ENCODE measurements at regions not wholly inside any gene's neighbourhood (a gene's known extent, or its start where the extent isn't known, plus 50 kb on each side); places are given as distances from the start of the nearest gene placed in this dataset.

DNA sequence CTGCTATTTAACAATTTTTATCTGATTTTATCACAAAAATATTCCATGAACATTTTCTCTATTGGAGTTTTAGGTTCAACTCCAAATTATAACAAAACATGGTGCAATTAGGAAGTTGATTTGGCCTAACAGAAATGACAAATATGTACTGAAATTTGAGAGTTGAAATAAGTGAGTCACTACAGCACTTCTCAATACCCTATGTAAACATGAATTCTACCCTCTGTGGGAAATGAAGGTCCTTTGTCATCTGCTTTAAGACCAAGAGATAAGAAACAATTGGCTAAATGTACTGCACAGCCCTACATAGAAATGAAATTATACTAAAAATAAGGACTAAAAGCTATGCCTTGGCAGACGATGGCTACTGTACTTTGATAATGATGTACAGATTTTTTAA lies 86.2 kb upstream of the BEND6 start:
- no peak for DNase-seq (ENCODE audit: extremely low spot score)
- Histone ChIP-seq H3K27me3 (no peaks in the 10 kb centered on the region), H3K27ac (replicated peaks in 1 of 4) (no peak overlapping the region), H3K4me3 (no peak overlapping the region), H3K4me1 (peaks cover 0 to under 1% (median 0%) of the 10 kb centered on the region in 4 donors), H3K36me3 (no peaks in the 10 kb centered on the region), H3K9me3 (no peaks in the 10 kb centered on the region)
- intact Hi-C loops (cut with DNase I), result no loop called here
- 86% methylated on average over 1 of the region's 1 CpG for WGBS
- TF ChIP-seq, protein P1, sequence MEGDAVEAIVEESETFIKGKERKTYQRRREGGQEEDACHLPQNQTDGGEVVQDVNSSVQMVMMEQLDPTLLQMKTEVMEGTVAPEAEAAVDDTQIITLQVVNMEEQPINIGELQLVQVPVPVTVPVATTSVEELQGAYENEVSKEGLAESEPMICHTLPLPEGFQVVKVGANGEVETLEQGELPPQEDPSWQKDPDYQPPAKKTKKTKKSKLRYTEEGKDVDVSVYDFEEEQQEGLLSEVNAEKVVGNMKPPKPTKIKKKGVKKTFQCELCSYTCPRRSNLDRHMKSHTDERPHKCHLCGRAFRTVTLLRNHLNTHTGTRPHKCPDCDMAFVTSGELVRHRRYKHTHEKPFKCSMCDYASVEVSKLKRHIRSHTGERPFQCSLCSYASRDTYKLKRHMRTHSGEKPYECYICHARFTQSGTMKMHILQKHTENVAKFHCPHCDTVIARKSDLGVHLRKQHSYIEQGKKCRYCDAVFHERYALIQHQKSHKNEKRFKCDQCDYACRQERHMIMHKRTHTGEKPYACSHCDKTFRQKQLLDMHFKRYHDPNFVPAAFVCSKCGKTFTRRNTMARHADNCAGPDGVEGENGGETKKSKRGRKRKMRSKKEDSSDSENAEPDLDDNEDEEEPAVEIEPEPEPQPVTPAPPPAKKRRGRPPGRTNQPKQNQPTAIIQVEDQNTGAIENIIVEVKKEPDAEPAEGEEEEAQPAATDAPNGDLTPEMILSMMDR (IDR thresholded peaks at IDR 0.05), result no peak
- TF ChIP-seq EP300 (IDR thresholded peaks at IDR 0.05), result no peak
- no peak for TF ChIP-seq POLR2A (IDR thresholded peaks at IDR 0.05; ENCODE audit: low read depth)
- no peak for TF ChIP-seq POLR2AphosphoS5 (IDR thresholded peaks at IDR 0.05)

DNA sequence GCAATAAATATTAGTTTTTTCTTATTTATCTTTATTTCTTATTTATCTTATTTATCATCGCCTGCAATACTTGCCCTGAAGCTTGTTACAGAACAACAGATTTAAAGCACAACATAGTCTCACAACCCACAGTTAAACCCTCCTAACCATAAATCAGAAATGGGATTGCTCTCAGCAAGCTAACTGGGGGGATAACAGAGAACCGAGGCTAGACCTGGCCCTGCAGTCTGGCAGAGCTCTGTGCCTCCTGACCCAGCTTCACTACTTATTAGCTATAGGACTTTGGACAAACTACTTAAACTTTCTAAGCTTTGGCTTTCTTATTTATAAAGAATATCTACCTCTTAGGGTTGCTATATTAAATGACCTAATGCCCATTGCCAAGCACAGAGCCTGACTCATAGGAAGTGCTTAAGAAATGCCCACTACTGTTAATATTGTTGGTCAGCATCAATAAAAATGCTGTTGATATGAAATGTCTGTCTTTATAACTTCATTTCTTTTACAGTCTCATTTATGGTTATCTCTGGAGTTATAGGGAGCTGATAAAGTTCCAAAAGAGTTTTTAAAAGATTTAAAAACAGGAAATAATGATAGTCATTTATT lies 87.9 kb upstream of the BEND6 start:
- 88% methylated on average over 2 of the region's 2 CpGs for WGBS
- Histone ChIP-seq H3K36me3 (no peaks in the 10 kb centered on the region), H3K27me3 (no peaks in the 10 kb centered on the region), H3K9me3 (no peaks in the 10 kb centered on the region), H3K27ac (replicated peaks in 1 of 4) (no peak overlapping the region), H3K4me3 (no peak overlapping the region), H3K4me1 (peaks cover 6 to 11% (median 9%) of the 10 kb centered on the region in 4 donors)
- intact Hi-C loops (cut with DNase I), result no loop called here
- TF ChIP-seq EP300 (IDR thresholded peaks at IDR 0.05) (no peak), POLR2AphosphoS5 (IDR thresholded peaks at IDR 0.05) (no peak), POLR2A (IDR thresholded peaks at IDR 0.05; ENCODE audit: low read depth) (no peak)
- TF ChIP-seq, protein P1 (IDR thresholded peaks at IDR 0.05), result no peak
- DNase-seq (ENCODE audit: extremely low spot score), result no peak

DNA sequence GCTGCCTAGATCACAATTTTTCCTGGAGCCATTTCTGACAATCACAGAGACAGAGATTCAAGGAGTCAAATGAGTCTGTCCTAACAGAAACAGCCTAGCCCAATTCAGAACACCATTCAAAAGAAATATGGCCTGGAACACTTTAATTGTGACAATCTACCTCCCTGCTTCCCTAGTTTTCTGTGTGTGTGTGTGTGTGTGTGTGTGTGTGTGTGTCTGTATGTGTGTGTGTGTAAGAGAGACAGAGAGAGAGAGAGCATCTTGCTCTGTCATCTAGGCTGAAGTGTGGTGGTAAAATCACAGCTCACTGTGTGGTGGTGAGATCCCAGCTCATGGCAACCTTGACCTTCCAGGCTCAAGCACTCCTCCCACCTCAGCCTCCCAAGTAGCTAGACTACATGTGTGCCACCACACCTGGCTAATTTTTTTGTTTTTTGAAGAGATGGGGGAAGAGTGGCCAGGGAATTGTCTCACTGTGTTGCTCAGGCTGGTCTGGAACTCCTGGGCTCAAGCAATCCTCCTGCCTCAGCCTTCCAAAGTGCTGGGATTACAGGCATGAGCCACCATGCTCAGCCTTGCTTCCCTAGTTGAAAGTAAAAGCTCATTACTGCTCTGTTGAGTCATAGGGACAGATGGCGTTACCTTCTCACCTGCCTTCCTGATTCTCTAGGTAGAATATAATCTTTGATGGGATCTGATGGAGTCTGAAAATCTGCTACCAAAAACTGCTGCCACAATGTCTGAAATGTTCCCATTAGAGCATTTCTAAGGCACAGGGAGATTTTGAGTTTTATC lies 89.6 kb upstream of the BEND6 start:
- Histone ChIP-seq H3K9me3 (no peaks in the 10 kb centered on the region), H3K27me3 (no peaks in the 10 kb centered on the region), H3K4me3 (no peak overlapping the region), H3K4me1 (peaks cover 6 to 11% (median 9%) of the 10 kb centered on the region in 4 donors), H3K27ac (replicated peaks in 1 of 4) (no peak overlapping the region), H3K36me3 (no peaks in the 10 kb centered on the region)
- no peak for DNase-seq (ENCODE audit: extremely low spot score)
- intact Hi-C loops (cut with DNase I), result no loop called here
- no peak for TF ChIP-seq POLR2A (IDR thresholded peaks at IDR 0.05; ENCODE audit: low read depth)
- TF ChIP-seq POLR2AphosphoS5 (IDR thresholded peaks at IDR 0.05), result no peak
- TF ChIP-seq, protein P1 (IDR thresholded peaks at IDR 0.05), result no peak
- TF ChIP-seq EP300 (IDR thresholded peaks at IDR 0.05), result no peak
- WGBS, result 91% methylated on average over 1 of the region's 1 CpG

DNA sequence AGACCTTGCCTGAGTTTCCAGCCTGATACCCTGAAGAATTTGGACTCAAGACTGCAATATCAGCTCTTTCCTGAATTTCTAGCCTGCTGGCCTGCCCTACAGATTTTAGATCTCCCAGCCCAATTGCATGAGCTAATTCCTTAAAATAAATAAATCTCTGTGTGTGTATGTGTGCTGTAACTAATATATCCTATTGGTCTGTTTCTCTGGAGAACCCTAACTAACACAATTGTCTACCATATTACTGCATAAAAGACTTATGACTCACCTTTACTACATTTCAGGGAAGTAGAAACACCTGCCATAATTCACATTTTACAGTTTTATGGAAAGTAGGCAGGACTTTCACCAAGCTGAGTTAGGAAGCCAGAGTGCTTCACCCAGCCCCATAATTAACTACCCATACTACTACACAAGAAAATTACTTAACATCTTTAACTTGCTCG lies 90.7 kb upstream of the BEND6 start:
- no peaks in the 10 kb centered on the region for H3K9me3 ChIP-seq
- no peak overlapping the region for H3K4me3 ChIP-seq
- no peak overlapping the region for H3K27ac ChIP-seq (replicated peaks in 1 of 4)
- intact Hi-C loops (cut with DNase I), result no loop called here
- H3K27me3 ChIP-seq, result no peaks in the 10 kb centered on the region
- no peaks in the 10 kb centered on the region for H3K36me3 ChIP-seq
- WGBS, result 93% methylated on average over 1 of the region's 1 CpG
- TF ChIP-seq POLR2A (IDR thresholded peaks at IDR 0.05; ENCODE audit: low read depth), result no peak
- no peak for TF ChIP-seq EP300 (IDR thresholded peaks at IDR 0.05)
- no peak for TF ChIP-seq POLR2AphosphoS5 (IDR thresholded peaks at IDR 0.05)
- peaks cover 6 to 11% (median 9%) of the 10 kb centered on the region in 4 donors for H3K4me1 ChIP-seq
- no peak for DNase-seq (ENCODE audit: extremely low spot score)

DNA sequence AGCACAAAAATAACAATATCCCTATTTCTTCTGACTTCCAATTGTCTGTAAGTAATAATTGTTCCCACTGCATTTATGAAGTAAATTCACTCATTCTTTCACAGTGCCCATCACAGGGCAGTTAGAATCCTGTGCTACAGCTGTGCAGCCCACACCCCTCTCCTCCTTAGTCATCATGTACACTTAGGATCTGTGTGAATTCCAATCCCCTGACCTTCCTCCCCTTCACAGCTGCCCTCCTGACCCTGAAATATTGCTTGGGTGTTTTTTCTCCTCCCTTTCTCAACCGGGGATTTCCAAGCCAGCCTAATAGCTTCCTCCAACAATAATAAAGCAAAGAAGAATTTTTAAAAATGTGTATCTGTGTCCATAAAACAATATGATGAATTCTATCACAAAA lies 91.5 kb upstream of the BEND6 start:
- intact Hi-C loops (cut with DNase I), result no loop called here
- WGBS, result 26% methylated on average over 1 of the region's 1 CpG
- no peak for TF ChIP-seq POLR2A (IDR thresholded peaks at IDR 0.05; ENCODE audit: low read depth)
- TF ChIP-seq, protein P1 (IDR thresholded peaks at IDR 0.05), result no peak
- no peak for TF ChIP-seq EP300 (IDR thresholded peaks at IDR 0.05)
- TF ChIP-seq POLR2AphosphoS5 (IDR thresholded peaks at IDR 0.05), result no peak
- Histone ChIP-seq H3K9me3 (no peaks in the 10 kb centered on the region), H3K4me1 (peaks cover 6 to 11% (median 9%) of the 10 kb centered on the region in 4 donors), H3K27me3 (no peaks in the 10 kb centered on the region), H3K36me3 (no peaks in the 10 kb centered on the region), H3K27ac (replicated peaks in 1 of 4) (no peak overlapping the region), H3K4me3 (no peak overlapping the region)
- DNase-seq (ENCODE audit: extremely low spot score), result no peak
